ENCODE measurements at regions not wholly inside any gene's neighbourhood (a gene's known extent, or its start where the extent isn't known, plus 50 kb on each side); places are given as distances from the start of the nearest gene placed in this dataset.

DNA sequence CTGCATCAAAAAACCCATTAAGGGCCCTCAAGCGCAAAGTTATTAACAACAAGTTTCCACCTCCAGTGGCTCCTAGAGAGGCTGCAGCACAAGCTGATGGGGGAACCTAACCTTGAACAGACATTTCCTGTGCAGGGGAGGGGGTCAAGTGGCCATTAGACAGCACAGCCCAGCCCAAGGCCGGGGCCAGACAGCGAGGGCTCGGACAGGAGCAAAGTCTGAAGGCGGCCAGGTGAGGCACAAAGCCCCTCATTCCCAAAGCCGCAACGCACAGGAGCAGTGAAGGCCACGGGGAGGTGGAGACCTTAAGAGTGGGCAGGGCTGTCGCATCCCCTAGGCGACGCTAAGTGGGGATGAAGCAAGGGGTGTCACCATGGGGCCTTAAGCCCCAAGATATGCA, 73.2 kb upstream of the ZNF746 start:
- H3K4me3 Mint-ChIP-seq: no peak overlapping the region
- peaks cover 48% of the 10 kb centered on the region for H3K9me3 Mint-ChIP-seq
- ATAC-seq (peak; percentile 50), DNase-seq (ENCODE audit: low spot score) (no peak)
- peaks cover 5% of the 10 kb centered on the region; the same call in 1 of the 2 replicates for H3K27me3 Mint-ChIP-seq (ENCODE audit: low read depth)
- peaks cover 13% of the 10 kb centered on the region for H3K4me1 Mint-ChIP-seq
- H3K27ac Mint-ChIP-seq: no peak overlapping the region
- CTCF ChIA-PET: no interaction called here
- POLR2A ChIA-PET: no interaction called here
- peaks cover 50% of the 10 kb centered on the region for H3K36me3 Mint-ChIP-seq
- TF ChIP-seq OVOL2 (CRISPR knock-in tag; IDR thresholded peaks at IDR 0.05; ENCODE audit: borderline replicate concordance): no peak
- TF ChIP-seq, protein P1, sequence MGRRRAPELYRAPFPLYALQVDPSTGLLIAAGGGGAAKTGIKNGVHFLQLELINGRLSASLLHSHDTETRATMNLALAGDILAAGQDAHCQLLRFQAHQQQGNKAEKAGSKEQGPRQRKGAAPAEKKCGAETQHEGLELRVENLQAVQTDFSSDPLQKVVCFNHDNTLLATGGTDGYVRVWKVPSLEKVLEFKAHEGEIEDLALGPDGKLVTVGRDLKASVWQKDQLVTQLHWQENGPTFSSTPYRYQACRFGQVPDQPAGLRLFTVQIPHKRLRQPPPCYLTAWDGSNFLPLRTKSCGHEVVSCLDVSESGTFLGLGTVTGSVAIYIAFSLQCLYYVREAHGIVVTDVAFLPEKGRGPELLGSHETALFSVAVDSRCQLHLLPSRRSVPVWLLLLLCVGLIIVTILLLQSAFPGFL (CRISPR knock-in tag; IDR thresholded peaks at IDR 0.05; ENCODE audit: borderline replicate concordance): no peak
- no peak for TF ChIP-seq NR1H2 (CRISPR knock-in tag; IDR thresholded peaks at IDR 0.05)
- TF ChIP-seq SOX15 (CRISPR knock-in tag; IDR thresholded peaks at IDR 0.05): no peak
- no peak for TF ChIP-seq CREB1 (CRISPR knock-in tag; IDR thresholded peaks at IDR 0.05)
- no peak for TF ChIP-seq ZNF263 (CRISPR knock-in tag; IDR thresholded peaks at IDR 0.05; ENCODE audit: low read depth)
- no peak for TF ChIP-seq NR3C1 (CRISPR knock-in tag; conservative IDR thresholded peaks at IDR 0.05; ENCODE audit: low read depth)
- no peak for TF ChIP-seq HMGXB4 (CRISPR knock-in tag; IDR thresholded peaks at IDR 0.05)
- TF ChIP-seq, protein P2, sequence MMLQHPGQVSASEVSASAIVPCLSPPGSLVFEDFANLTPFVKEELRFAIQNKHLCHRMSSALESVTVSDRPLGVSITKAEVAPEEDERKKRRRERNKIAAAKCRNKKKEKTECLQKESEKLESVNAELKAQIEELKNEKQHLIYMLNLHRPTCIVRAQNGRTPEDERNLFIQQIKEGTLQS (CRISPR knock-in tag; conservative IDR thresholded peaks at IDR 0.05): no peak
- TF ChIP-seq STAT6 (CRISPR knock-in tag; conservative IDR thresholded peaks at IDR 0.05; ENCODE audit: low read depth): no peak
- TF ChIP-seq NFYB (CRISPR knock-in tag; conservative IDR thresholded peaks at IDR 0.05; ENCODE audit: low read depth): no peak
- no peak for TF ChIP-seq JAZF1 (CRISPR knock-in tag; IDR thresholded peaks at IDR 0.05)
- TF ChIP-seq TEAD4 (CRISPR knock-in tag; IDR thresholded peaks at IDR 0.05): no peak
- no peak for TF ChIP-seq ZNF425 (CRISPR knock-in tag; conservative IDR thresholded peaks at IDR 0.05)
- no peak for TF ChIP-seq CBFB (CRISPR knock-in tag; IDR thresholded peaks at IDR 0.05; ENCODE audit: low read depth)
- no peak for TF ChIP-seq ATF6 (CRISPR knock-in tag; IDR thresholded peaks at IDR 0.05)
- no peak for TF ChIP-seq ESRRA (CRISPR knock-in tag; IDR thresholded peaks at IDR 0.05; ENCODE audit: borderline replicate concordance)
